ENCODE measurements at regions not wholly inside any gene's neighbourhood (a gene's known extent, or its start where the extent isn't known, plus 50 kb on each side); places are given as distances from the start of the nearest gene placed in this dataset.

GRCh38 chr5:136724161-136724560 is 358.8 kb upstream of the TRPC7 start:
- H3K4me3 Mint-ChIP-seq, result no peak overlapping the region
- H3K27me3 ChIP-seq (replicated peaks in 1 of 4; ENCODE audit: control extremely low read depth in 1 of 4, control insufficient read depth in 3 of 4, insufficient read depth in 4 of 4, low read length in 3 of 4), result no peaks in the 10 kb centered on the region
- no peaks in the 10 kb centered on the region for H3K4me1 ChIP-seq (ENCODE audit: control insufficient read depth in 2 of 2, insufficient read depth in 2 of 2, low read length in 2 of 2)
- no peaks in the 10 kb centered on the region for H3K4me1 Mint-ChIP-seq
- TF ChIP-seq EZH2 (IDR thresholded peaks at IDR 0.05; ENCODE audit: borderline replicate concordance, insufficient read depth, low read depth, low read length, poor library complexity, severe bottlenecking) (no peak), CTCF (IDR thresholded peaks at IDR 0.05) (no peak)
- ChIA-PET POLR2A (no interaction called here), CTCF (no interaction called here)
- no peak for DNase-seq
- no peaks in the 10 kb centered on the region for H4K20me1 ChIP-seq (ENCODE audit: control insufficient read depth, insufficient read depth, low read length, poor library complexity, severe bottlenecking)
- H3K9me3 Mint-ChIP-seq (ENCODE audit: insufficient read depth), result no peaks in the 10 kb centered on the region
- H3K79me2 ChIP-seq (ENCODE audit: control insufficient read depth, insufficient read depth, low read length), result no peaks in the 10 kb centered on the region
- intact Hi-C loops (cut with micrococcal nuclease), result no loop called here
- WGBS (ENCODE audit: insufficient coverage), result 83% methylated on average over 1 of the region's 2 CpGs
- H3K27ac Mint-ChIP-seq, result no peak overlapping the region
- no peak overlapping the region for H3K9ac ChIP-seq (ENCODE audit: low read length)
- H3K27me3 Mint-ChIP-seq, result no peaks in the 10 kb centered on the region
- no peak overlapping the region for H3K4me3 ChIP-seq (ENCODE audit: control extremely low read depth in 1 of 5, extremely low read depth in 1 of 5, insufficient read depth in 1 of 5, low read depth in 2 of 5, low read length in 4 of 5)
- no peaks in the 10 kb centered on the region for H3K36me3 ChIP-seq (replicated peaks in 1 of 2; ENCODE audit: control extremely low read depth in 1 of 2, control insufficient read depth in 1 of 2, extremely low read depth in 1 of 2, insufficient read depth in 2 of 2, low read length in 1 of 2)
- H3K27ac ChIP-seq (ENCODE audit: low read length in 2 of 2), result no peak overlapping the region
- no peak overlapping the region for H3K4me2 ChIP-seq (replicated peaks; ENCODE audit: low read depth, low read length, poor library complexity, severe bottlenecking)
- no peak for ATAC-seq (ENCODE audit: low read depth)
- peaks cover 0 to 5% (median 0%) of the 10 kb centered on the region in 3 donors for H3K9me3 ChIP-seq (ENCODE audit: control extremely low read depth in 1 of 3, control insufficient read depth in 2 of 3, insufficient read depth in 1 of 3, low read length in 2 of 3)
- no peak overlapping the region for H2AFZ ChIP-seq (ENCODE audit: insufficient read depth, low read depth, low read length, poor library complexity, severe bottlenecking)

GRCh38 chr5:136722581-136722980 is 357.2 kb upstream of the TRPC7 start:
- WGBS (ENCODE audit: insufficient coverage), result 70% methylated on average over 1 of the region's 1 CpG
- DNase-seq, result no peak
- H4K20me1 ChIP-seq (ENCODE audit: control insufficient read depth, insufficient read depth, low read length, poor library complexity, severe bottlenecking), result no peaks in the 10 kb centered on the region
- peaks cover 0 to 4% (median 0%) of the 10 kb centered on the region in 3 donors for H3K9me3 ChIP-seq (ENCODE audit: control extremely low read depth in 1 of 3, control insufficient read depth in 2 of 3, insufficient read depth in 1 of 3, low read length in 2 of 3)
- ATAC-seq (ENCODE audit: low read depth), result no peak
- no peak overlapping the region for H2AFZ ChIP-seq (ENCODE audit: insufficient read depth, low read depth, low read length, poor library complexity, severe bottlenecking)
- H3K4me3 Mint-ChIP-seq, result no peak overlapping the region
- H3K4me3 ChIP-seq (ENCODE audit: control extremely low read depth in 1 of 5, extremely low read depth in 1 of 5, insufficient read depth in 1 of 5, low read depth in 2 of 5, low read length in 4 of 5), result no peak overlapping the region
- no peak overlapping the region for H3K4me2 ChIP-seq (replicated peaks; ENCODE audit: low read depth, low read length, poor library complexity, severe bottlenecking)
- H3K4me1 Mint-ChIP-seq, result no peaks in the 10 kb centered on the region
- ChIA-PET CTCF (no interaction called here), POLR2A (no interaction called here)
- no peaks in the 10 kb centered on the region for H3K79me2 ChIP-seq (ENCODE audit: control insufficient read depth, insufficient read depth, low read length)
- H3K4me1 ChIP-seq (ENCODE audit: control insufficient read depth in 2 of 2, insufficient read depth in 2 of 2, low read length in 2 of 2), result no peaks in the 10 kb centered on the region
- H3K36me3 ChIP-seq (replicated peaks in 1 of 2; ENCODE audit: control extremely low read depth in 1 of 2, control insufficient read depth in 1 of 2, extremely low read depth in 1 of 2, insufficient read depth in 2 of 2, low read length in 1 of 2), result no peaks in the 10 kb centered on the region
- TF ChIP-seq EZH2 (IDR thresholded peaks at IDR 0.05; ENCODE audit: borderline replicate concordance, insufficient read depth, low read depth, low read length, poor library complexity, severe bottlenecking) (no peak), CTCF (IDR thresholded peaks at IDR 0.05) (no peak)
- H3K27ac ChIP-seq (ENCODE audit: low read length in 2 of 2), result no peak overlapping the region
- no peaks in the 10 kb centered on the region for H3K27me3 ChIP-seq (replicated peaks in 1 of 4; ENCODE audit: control extremely low read depth in 1 of 4, control insufficient read depth in 3 of 4, insufficient read depth in 4 of 4, low read length in 3 of 4)
- intact Hi-C loops (cut with micrococcal nuclease), result no loop called here
- no peaks in the 10 kb centered on the region for H3K9me3 Mint-ChIP-seq (ENCODE audit: insufficient read depth)
- no peak overlapping the region for H3K27ac Mint-ChIP-seq
- H3K27me3 Mint-ChIP-seq, result no peaks in the 10 kb centered on the region
- no peak overlapping the region for H3K9ac ChIP-seq (ENCODE audit: low read length)
